VCaP (cell line): ENCODE measurements at regions not wholly inside any gene's neighbourhood (a gene's known extent, or its start where the extent isn't known, plus 50 kb on each side); places are given as distances from the start of the nearest gene placed in this dataset.

Experiments used
- H3K27ac ChIP-seq: fragments of 450-650 bp; 2 replicates; pipeline ENCODE4 v1.5.1; 2017
- CTCF ChIP-seq: fragments of 450-650 bp; conservative IDR thresholded peaks from 2 replicates; pipeline ENCODE4 v1.5.1; 2017; ENCODE audit warnings: mild to moderate bottlenecking, moderate library complexity

- no peak for TF ChIP-seq CTCF
- H3K27ac ChIP-seq, result no peak overlapping the region
Measured at GRCh38 chr18:51480407-51481261, 283.2 kb upstream of the MEX3C start.

GRCh38 chr18:51486735-51487366 is 289.4 kb upstream of the MEX3C start:
- TF ChIP-seq CTCF, result no peak
- H3K27ac ChIP-seq, result no peak overlapping the region

- no peak overlapping the region for H3K27ac ChIP-seq
- TF ChIP-seq CTCF, result no peak
Measured at GRCh38 chr18:51490417-51490816, 292.9 kb upstream of the MEX3C start.

GRCh38 chr18:51490860-51491259 is 293.4 kb upstream of the MEX3C start:
- no peak for TF ChIP-seq CTCF
- no peak overlapping the region for H3K27ac ChIP-seq

- no peak for TF ChIP-seq CTCF
- H3K27ac ChIP-seq, result no peak overlapping the region
Measured at GRCh38 chr18:51491678-51492372, 294.3 kb upstream of the MEX3C start.

- TF ChIP-seq CTCF, result no peak
- H3K27ac ChIP-seq, result no peak overlapping the region
Measured at GRCh38 chr18:51498085-51498855, 300.8 kb upstream of the MEX3C start.

GRCh38 chr18:51503351-51503750 is 305.9 kb upstream of the MEX3C start:
- no peak overlapping the region for H3K27ac ChIP-seq
- TF ChIP-seq CTCF, result no peak
